22Rv1 (cell line): ENCODE measurements at regions not wholly inside any gene's neighbourhood (a gene's known extent, or its start where the extent isn't known, plus 50 kb on each side); places are given as distances from the start of the nearest gene placed in this dataset.

Source experiments
- H3K27ac ChIP-seq: fragments of 450-650 bp; 2 replicates; pipeline ENCODE4 v1.5.1; 2017
- ZFX ChIP-seq: fragments of 450-650 bp; IDR thresholded peaks from 2 replicates; pipeline ENCODE4 v1.6.1; 2017; ENCODE audit warnings: antibody characterized with exemption, borderline replicate concordance
- TF ChIP-seq, protein P1 (sequence below): fragments of 450-650 bp; IDR thresholded peaks from 2 replicates; pipeline ENCODE4 v1.5.1; 2017; ENCODE audit warnings: mild to moderate bottlenecking

DNA sequence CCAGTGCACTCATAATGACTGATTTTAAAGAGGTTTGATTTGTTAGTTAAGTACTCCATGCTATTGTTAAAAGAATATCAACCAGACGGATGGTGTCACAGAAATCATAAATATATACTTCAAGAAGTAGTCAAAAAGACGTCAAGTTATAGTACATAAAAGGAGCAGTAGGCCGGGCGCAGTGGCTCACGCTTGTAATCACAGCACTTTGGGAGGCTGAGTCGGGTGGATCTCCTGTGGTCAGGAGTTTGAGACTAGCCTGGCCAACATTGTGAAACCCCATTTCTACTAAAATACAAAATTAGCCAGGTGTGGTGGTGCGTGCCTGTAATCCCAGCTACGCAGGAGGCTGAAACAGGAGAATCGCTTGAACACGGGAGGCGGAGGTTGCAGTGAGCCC, 721.7 kb downstream of the JRKL start:
- no peak for TF ChIP-seq ZFX
- TF ChIP-seq, protein P1, sequence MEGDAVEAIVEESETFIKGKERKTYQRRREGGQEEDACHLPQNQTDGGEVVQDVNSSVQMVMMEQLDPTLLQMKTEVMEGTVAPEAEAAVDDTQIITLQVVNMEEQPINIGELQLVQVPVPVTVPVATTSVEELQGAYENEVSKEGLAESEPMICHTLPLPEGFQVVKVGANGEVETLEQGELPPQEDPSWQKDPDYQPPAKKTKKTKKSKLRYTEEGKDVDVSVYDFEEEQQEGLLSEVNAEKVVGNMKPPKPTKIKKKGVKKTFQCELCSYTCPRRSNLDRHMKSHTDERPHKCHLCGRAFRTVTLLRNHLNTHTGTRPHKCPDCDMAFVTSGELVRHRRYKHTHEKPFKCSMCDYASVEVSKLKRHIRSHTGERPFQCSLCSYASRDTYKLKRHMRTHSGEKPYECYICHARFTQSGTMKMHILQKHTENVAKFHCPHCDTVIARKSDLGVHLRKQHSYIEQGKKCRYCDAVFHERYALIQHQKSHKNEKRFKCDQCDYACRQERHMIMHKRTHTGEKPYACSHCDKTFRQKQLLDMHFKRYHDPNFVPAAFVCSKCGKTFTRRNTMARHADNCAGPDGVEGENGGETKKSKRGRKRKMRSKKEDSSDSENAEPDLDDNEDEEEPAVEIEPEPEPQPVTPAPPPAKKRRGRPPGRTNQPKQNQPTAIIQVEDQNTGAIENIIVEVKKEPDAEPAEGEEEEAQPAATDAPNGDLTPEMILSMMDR, result no peak
- no peak overlapping the region for H3K27ac ChIP-seq

DNA sequence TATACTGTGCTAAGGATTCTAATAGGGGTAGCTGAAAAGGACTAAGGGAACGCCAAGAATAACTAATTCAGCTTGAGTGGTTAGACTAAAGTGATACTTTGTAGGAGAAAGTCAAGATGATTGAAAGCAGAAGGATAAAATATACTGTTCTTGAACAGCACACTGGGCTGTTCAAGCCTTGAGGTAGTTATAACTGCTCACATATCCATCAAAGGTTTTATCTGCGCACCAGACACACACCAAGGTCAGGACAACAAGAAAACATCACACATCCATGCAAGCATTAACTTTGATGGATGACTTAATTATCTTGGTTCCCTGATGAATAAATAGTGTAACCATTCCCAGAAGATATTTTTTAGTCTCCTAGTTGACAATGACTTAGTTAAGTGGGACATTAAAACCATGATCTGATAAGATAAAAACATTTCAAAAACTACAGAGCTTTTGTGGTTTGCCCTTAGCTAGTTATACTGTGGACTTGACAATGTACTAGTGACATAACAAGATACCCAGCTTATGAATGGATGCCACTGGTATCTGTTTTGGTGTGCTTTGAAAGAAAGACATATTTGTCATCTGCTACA, 728.9 kb downstream of the JRKL start:
- no peak overlapping the region for H3K27ac ChIP-seq
- TF ChIP-seq, protein P1, result no peak
- no peak for TF ChIP-seq ZFX

DNA sequence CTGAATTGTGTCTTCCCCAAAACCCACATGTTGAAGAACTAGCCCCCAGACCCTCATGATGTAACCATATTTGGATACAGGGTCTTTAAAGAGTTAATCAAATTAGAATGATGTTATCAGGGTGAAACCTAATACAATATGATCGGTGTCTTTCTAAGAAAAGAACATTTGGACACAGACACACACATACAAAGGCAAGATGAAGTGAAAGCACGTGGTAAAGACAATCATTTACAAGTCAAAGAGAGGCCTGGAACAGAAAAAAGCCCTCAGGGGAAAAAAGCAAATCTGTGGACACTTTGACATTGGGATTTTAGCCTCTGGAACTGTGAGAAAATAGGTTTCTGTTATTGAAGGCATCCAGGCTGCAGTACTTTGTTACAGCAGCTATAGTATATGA, 733.4 kb downstream of the JRKL start:
- no peak overlapping the region for H3K27ac ChIP-seq
- TF ChIP-seq, protein P1, result no peak
- TF ChIP-seq ZFX, result no peak

DNA sequence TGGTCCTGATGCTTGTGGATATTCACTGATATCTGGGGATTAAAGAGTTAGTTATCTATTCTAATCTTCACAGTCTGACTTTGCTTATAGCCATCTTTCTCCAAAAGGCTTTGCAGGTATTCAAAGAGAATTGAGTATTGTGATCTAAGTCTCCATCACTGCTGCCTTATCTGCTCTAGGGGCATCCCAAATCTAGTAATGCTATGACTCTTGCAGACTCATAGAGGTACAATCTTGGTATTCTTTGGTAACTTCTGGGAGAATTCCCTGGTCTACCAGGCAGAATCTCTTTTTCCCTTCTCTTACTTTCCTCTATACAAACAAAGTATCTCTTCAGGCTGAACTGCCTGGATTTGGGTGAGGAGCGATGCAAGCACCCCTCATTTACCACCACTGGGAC, 746.3 kb downstream of the JRKL start:
- TF ChIP-seq, protein P1, result no peak
- no peak for TF ChIP-seq ZFX
- no peak overlapping the region for H3K27ac ChIP-seq

DNA sequence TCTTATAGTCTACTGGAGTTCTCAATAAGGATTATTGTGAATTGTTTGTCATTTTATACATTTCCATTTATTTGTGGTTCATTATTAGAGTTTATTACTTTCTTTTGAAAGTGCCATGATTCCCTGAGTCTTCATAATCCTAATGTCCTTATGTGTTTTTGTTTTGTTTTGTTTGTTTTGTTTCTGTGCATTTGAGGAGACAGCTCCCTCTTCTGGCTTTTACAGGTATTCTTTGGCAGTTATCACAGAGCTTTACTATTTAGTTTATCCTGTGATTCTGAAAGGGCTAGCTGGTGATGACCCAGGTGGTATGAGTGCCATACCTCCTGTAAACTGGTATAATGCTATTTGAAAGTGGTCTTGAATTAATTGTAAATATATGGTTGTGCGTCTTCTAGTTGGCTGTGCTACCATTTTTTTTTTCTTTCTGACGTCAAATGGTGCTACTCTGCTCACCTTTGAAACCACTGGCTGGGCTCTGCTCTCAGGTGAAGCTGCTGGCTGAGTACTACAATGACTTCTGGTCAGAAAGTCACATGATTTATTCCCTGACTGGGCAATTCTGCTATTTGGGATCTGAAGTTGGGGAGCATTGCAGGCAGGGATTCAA, 751.2 kb downstream of the JRKL start:
- TF ChIP-seq ZFX, result no peak
- TF ChIP-seq, protein P1, result peak; percentile 87
- H3K27ac ChIP-seq, result no peak overlapping the region

DNA sequence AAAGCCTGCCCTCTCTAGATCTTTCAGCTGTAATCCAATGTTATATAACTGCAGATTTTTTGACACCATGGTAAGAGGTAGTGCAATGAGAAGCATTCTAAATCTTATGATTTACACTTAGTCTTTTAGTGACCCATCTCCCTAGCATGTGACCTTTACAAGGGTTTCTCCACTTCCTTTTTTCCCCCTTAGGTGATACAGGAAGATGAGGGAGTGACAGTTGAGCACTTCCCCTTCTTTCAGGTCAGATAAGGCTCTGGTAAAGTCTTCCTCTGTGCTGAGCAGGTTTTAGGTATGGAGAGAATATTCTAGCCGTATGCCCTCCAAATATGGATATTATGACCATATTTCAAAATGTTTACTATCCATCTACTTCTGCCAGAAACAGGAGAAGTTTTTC, 753.6 kb downstream of the JRKL start:
- no peak for TF ChIP-seq ZFX
- H3K27ac ChIP-seq, result no peak overlapping the region

DNA sequence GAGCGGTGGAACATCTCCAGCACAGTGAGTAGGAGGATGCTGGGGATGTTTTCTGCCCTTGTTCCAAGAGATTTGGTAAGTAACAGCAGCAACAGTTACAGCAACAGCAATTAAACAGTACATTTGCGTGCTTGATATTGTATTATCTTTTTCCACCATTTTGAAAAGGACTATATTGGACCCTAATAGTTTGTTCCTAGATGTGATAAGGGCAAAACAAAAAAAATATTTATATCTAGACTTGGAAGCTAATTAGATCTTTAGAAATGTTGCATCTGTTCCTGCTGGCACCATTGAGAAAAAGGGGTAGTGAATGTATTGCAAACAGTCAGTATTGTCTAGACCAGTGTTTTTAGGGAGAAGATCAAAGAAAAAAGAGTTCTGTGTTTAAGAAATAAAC, 759.9 kb downstream of the JRKL start:
- no peak overlapping the region for H3K27ac ChIP-seq
- no peak for TF ChIP-seq ZFX
- TF ChIP-seq, protein P1, result no peak
